ENCODE measurements at regions not wholly inside any gene's neighbourhood (a gene's known extent, or its start where the extent isn't known, plus 50 kb on each side); places are given as distances from the start of the nearest gene placed in this dataset.
A peak's percentile ranks its signal among the peaks of the same experiment; 100 is the strongest.

DNA sequence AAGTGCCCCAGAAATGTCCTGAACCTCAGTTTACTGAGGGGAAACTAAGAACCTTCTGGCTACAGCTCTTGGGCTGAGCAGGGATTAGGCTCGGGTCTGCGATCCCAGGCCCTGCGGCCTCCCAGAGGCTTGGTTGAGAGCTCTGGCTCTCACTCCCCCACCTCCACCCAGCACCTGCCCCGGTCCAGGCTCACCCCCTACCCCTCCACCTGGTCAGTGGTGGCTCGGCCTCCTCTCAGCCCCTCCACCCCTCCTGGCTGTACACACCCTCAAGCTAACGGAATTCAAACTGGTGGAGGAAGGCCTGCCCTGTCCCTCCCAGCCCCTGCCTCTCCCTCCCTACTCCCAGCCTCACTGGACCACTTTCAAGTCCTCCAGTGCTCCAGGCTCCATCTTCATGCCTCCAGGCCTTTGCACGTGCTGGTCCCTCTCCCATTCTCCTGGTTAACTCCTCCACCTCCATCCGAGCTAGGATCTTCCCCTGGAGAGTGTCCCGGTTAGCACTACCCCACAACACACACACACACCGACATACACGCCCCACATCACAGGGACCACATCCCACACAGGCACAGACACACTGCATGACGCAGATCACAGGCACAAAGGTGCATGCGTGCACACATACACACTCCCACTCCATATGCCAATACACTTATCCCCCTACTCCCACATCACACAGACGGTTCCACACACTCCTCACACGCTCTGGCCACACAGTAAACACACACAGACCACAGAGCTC lies 130.9 kb downstream of the C9orf50 start:
- no peak overlapping the region for H3K14ac ChIP-seq (ENCODE audit: insufficient read length)
- no peak overlapping the region for H3K23ac ChIP-seq (ENCODE audit: insufficient read length)
- peak overlapping the region; percentile 40; the same call in 1 of the 2 replicates for H2BK5ac ChIP-seq (ENCODE audit: low read depth, low read length)
- peaks cover 3 to 57% (median 46%) of the 10 kb centered on the region in 4 experiments for H3K27me3 ChIP-seq (replicated peaks in 1 of 4; ENCODE audit: control insufficient read depth in 3 of 4, extremely low read depth in 1 of 4, insufficient read depth in 3 of 4, low read length in 3 of 4)
- peak overlapping the region; percentile 71 for H3K18ac ChIP-seq (ENCODE audit: extremely low read depth, low read length)
- no peak overlapping the region for H3K56ac ChIP-seq (replicated peaks; ENCODE audit: insufficient read length, low read depth, low read length)
- peaks cover 0 to 2% of the 10 kb centered on the region in 2 experiments for H4K20me1 ChIP-seq (replicated peaks in 1 of 2; ENCODE audit: control insufficient read depth in 1 of 2, insufficient read depth in 2 of 2, low read length in 2 of 2)
- 94% methylated on average over 13 of the region's 15 CpGs; no CpG with 5 or more reads in 1 of the 2 experiments for WGBS, 2 experiments (ENCODE audit: extremely low coverage in 1 of 2, insufficient coverage in 1 of 2, insufficient read length in 1 of 2, insufficient replicate concordance in 2 of 2, low coverage in 1 of 2, low lambda C conversion rate in 2 of 2, missing lambda C conversion rate in 1 of 2)
- no peaks in the 10 kb centered on the region for H3K79me2 ChIP-seq (ENCODE audit: control insufficient read depth in 1 of 2, insufficient read depth in 2 of 2, low read length in 2 of 2)
- no peak overlapping the region for H2AFZ ChIP-seq (ENCODE audit: low read length)
- H3K4ac ChIP-seq (replicated peaks; ENCODE audit: insufficient read length, low read depth, low read length) = peak overlapping the region; percentile 94
- peaks cover 3 to 32% (median 20%) of the 10 kb centered on the region in 4 experiments for H3K4me1 ChIP-seq (replicated peaks in 1 of 4; ENCODE audit: control insufficient read depth in 3 of 4, insufficient read depth in 4 of 4, low read length in 3 of 4)
- peak overlapping the region; percentile 92 for H4K91ac ChIP-seq (replicated peaks; ENCODE audit: insufficient read length, low read length)
- no peak overlapping the region for H4K8ac ChIP-seq (ENCODE audit: extremely low read depth, insufficient read depth, low read length)
- H2BK120ac ChIP-seq (replicated peaks; ENCODE audit: low read depth, low read length) = no peak overlapping the region
- H2BK20ac ChIP-seq (ENCODE audit: low read length) = peak overlapping the region; percentile 89
- H2BK12ac ChIP-seq (ENCODE audit: low read depth, low read length) = peak overlapping the region; percentile 100
- FAIRE-seq (no peak), DNase-seq (ENCODE audit: low read depth in 1 of 2, low spot score in 2 of 2) (no peak)
- CTCF ChIA-PET (ENCODE audit: partially characterized antibody) = interaction anchor here (0.6 to 1.6 kb wide), 8 partner anchors 26 to 352 kb away, joined by 3 read pairs; no protein-coding TSS in a partner anchor
- H3K79me1 ChIP-seq (ENCODE audit: low read depth, low read length) = no peaks in the 10 kb centered on the region
- peak overlapping the region in 1 of 2 experiments; percentile 84; a peak in 1 of 4 replicates for H3K4me2 ChIP-seq (ENCODE audit: insufficient read depth in 1 of 2, low read depth in 2 of 2, low read length in 2 of 2)
- peaks cover 16% of the 10 kb centered on the region; the same call in 1 of the 2 replicates for H3K23me2 ChIP-seq (ENCODE audit: low read depth, low read length)
- H2AK5ac ChIP-seq (ENCODE audit: low read depth, low read length) = peak overlapping the region; percentile 76
- H3K36me3 ChIP-seq (ENCODE audit: control insufficient read depth in 2 of 4, insufficient read depth in 4 of 4, low read length in 3 of 4) = no peaks in the 10 kb centered on the region
- TF ChIP-seq EP300 (IDR thresholded peaks at IDR 0.05; ENCODE audit: borderline replicate concordance in 1 of 2, low read depth in 2 of 2, low read length in 2 of 2) (no peak), ZNF274 (IDR thresholded peaks at IDR 0.05; ENCODE audit: borderline replicate concordance, extremely low read depth, low read length) (no peak)
- no peak overlapping the region for H4K5ac ChIP-seq (ENCODE audit: insufficient read length, low read depth, low read length)
- H2BK15ac ChIP-seq (ENCODE audit: low read length) = peak overlapping the region; percentile 99
- no peak overlapping the region for H3K9ac ChIP-seq (replicated peaks in 1 of 4; ENCODE audit: extremely low read depth in 1 of 4, low read depth in 3 of 4, low read length in 3 of 4)
- no peak overlapping the region for H3K4me3 ChIP-seq (ENCODE audit: extremely low read depth in 1 of 4, insufficient read depth in 2 of 4, low read depth in 3 of 4, low read length in 4 of 4)
- H3K27ac ChIP-seq (ENCODE audit: low read depth, low read length) = no peak overlapping the region
- POLR2A ChIA-PET (ENCODE audit: partially characterized antibody) = interaction anchor here (0.7 to 1.8 kb wide), 6 partner anchors 10 to 154 kb away, joined by 3 to 5 read pairs (median 3); no protein-coding TSS in a partner anchor
- H3K9me3 ChIP-seq (ENCODE audit: insufficient read depth in 2 of 2, low read depth in 1 of 2, low read length in 1 of 2) = no peaks in the 10 kb centered on the region
